GM12891 (cell line): ENCODE measurements at regions not wholly inside any gene's neighbourhood (a gene's known extent, or its start where the extent isn't known, plus 50 kb on each side); places are given as distances from the start of the nearest gene placed in this dataset.

Experiments
- DNase-seq: peaks from one replicate; pipeline ENCODE4 v3.0.0; 2011; ENCODE audit warnings: low spot score; ENCODE audit not compliant: insufficient read length
- FAIRE-seq: peaks from 2 replicates; lab custom pipeline; 2011; peaks lifted over from hg19 to GRCh38; lab: Jason Lieb, UNC
- PAX5 ChIP-seq: IDR thresholded peaks from 2 replicates; pipeline ENCODE4 v1.6.1; 2011; ENCODE audit warnings: low read length, moderate library complexity, mild to moderate bottlenecking; ENCODE audit not compliant: insufficient read depth, severe bottlenecking
- POLR2A ChIP-seq: IDR thresholded peaks from 2 replicates; pipeline ENCODE4 v1.6.1; 2011; ENCODE audit warnings: low read depth, low read length, control low read depth
- POLR2AphosphoS5 ChIP-seq: IDR thresholded peaks from 2 replicates; pipeline ENCODE4 v1.6.1; 2011; ENCODE audit warnings: low read depth, low read length, control low read depth
- POU2F2 ChIP-seq: IDR thresholded peaks from 2 replicates; pipeline ENCODE4 v1.6.1; 2011; ENCODE audit warnings: low read depth, mild to moderate bottlenecking, control low read depth, low read length, moderate library complexity
- SPI1 ChIP-seq: IDR thresholded peaks from 2 replicates; pipeline ENCODE4 v1.6.1; 2011; ENCODE audit warnings: low read depth, low read length, control low read depth
- TAF1 ChIP-seq: IDR thresholded peaks from 2 replicates; pipeline ENCODE4 v1.6.1; 2011; ENCODE audit warnings: low read depth, low read length, control low read depth

DNA sequence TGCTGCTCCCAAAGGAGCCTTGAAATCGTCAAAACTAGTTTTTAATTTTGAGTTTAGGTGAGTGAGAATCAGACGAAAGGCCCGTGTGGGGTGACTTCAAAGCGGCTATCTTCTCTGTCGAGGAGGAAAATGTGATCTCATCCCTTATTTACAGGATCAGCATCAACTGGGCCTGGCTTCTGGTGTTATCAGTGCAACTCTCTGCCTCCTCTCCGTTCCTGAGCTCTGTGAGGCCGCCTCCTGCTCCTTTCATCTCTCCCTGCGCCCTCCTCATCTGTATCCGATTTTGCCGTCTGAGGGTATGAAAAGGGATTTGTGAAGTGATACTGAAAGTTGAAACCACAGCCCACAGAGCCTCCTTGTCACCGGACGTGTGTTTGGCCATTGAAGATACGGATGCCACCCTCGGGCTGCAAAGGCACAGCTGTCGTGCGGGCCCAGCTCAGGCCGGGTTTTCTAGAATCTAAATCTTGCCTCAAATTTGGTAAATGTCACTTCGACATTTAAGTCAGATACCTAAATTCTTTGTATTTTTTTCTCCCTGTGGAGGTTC is 408.7 kb upstream of the ADARB2 start:
- DNase-seq = no peak
- FAIRE-seq = no peak
- TF ChIP-seq TAF1 (no peak), POLR2AphosphoS5 (no peak), SPI1 (no peak), POU2F2 (no peak), PAX5 (no peak), POLR2A (no peak)

DNA sequence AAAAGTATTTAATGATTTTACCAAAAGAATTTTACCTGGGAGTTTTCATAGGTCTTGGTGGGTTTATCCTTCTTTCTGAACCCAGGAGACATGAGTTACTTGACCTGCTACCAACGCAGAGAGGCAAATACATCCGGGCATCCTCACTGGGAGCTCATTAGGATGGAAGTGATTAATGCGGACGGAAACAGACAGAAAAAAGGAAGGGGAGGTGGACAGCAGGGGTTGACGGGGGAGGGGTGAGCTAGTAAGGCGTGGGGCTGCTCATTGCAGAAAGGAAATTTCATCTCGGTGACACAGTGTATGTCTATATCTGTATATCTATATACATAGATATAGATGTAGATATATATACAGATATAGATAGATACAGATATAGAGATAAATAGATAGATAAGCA is 408.2 kb upstream of the ADARB2 start:
- TF ChIP-seq POU2F2 (no peak), POLR2A (no peak), POLR2AphosphoS5 (no peak), PAX5 (no peak), TAF1 (no peak)
- no peak for DNase-seq
- no peak for FAIRE-seq

DNA sequence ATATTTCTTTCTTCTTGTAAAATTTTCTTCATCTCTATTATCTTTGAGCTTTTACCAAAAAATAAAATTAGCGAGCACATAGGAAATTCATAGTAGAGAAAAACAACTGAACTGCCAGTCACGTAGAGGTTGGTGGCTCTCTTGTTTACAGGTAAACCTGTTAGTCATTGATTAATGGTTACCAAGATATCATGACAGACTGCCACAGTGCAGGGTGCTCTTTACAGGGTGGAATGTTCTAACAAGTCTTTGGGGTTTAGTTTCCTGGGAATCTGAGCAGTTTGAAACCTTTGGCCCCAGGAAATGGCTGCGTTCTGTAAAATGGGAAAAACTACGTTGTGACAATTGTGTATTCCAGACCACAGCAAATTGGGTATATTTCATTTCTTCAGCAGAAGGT is 407.3 kb upstream of the ADARB2 start:
- DNase-seq (no peak), FAIRE-seq (no peak)
- TF ChIP-seq SPI1 = no peak
- TF ChIP-seq POLR2A = no peak
- no peak for TF ChIP-seq TAF1
- no peak for TF ChIP-seq PAX5
- TF ChIP-seq POLR2AphosphoS5 = no peak
- TF ChIP-seq POU2F2 = no peak

DNA sequence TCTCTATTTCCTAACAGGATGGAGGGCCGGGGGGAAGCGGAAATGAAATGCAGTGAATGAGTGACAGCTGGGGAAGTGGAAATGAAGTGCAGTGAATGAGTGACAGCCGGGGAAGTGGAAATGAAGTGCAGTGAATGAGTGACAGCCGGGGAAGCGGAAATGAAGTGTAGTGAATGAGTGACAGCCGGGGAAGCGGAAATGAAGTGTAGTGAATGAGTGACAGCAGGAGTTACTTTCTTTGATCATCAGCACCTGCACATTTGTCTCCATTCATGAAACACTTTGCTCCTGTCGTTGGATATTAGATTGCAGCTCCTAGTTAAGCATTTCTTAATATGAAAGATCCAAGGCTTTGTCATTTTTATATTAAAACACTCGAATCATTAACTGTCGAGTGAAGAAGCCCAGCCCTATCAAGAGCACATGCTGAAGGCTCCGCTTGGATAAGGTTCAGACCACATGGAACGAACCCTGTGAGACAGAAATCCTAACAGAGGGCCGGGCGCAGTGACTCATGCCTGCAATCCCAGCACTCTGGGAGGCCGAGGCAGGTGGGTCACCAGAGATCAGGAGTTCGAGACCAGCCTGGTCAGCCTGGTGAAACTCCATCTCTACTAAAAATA is 406.0 kb upstream of the ADARB2 start:
- DNase-seq = no peak
- no peak for FAIRE-seq
- TF ChIP-seq POU2F2 (no peak), PAX5 (no peak), POLR2A (no peak), POLR2AphosphoS5 (no peak), TAF1 (no peak), SPI1 (no peak)

DNA sequence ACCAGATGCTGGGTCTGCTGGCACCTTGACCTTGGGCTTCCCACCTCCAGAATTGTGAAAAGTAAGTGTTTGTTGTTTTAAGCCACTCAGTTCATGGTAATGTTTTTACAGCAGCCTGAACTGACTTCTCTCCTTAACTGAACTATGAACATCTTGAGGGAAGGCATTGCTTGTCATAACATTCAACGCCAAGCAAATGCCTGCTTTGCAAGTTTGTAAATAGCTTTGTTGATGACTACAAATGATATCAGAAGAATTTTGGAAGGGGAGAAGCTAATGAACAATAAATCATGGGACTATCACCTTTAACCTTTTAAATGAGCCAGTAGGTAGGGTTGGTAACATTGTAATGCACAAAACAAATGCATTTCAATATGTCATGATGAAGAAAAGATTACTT is 402.4 kb upstream of the ADARB2 start:
- no peak for FAIRE-seq
- TF ChIP-seq POU2F2 = no peak
- no peak for TF ChIP-seq POLR2AphosphoS5
- no peak for TF ChIP-seq POLR2A
- TF ChIP-seq PAX5 = no peak
- TF ChIP-seq SPI1 = no peak
- no peak for TF ChIP-seq TAF1
- DNase-seq = no peak

DNA sequence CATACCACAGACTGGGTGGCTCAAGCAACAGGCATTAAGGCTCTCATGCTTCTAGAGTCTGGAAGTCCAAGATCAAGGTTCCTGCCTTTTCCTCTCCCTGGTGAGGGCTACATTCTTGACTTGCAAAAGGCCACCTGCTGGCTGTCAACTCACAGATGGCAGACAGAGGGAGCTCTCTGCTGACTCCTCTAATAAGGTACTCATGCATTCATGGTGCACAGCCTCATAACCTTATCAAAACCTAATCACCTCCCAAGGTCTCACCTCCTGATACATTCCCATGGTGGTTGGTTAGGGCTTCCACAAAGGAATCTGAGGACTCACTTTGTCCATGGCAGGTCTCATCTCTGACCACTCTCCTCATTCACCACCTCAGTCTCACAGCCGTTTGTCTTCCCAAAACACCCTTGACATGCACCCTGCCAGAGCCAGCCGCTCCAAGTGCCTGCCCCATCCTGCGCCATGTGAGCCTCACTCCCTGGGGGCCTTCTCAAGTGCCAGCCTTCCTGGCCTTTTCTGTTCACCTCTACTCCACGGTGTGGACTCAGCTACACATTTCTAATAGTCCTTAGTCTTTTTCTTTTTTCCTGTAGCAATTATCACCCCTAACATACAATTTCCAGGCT is 400.3 kb upstream of the ADARB2 start:
- no peak for TF ChIP-seq SPI1
- no peak for TF ChIP-seq POU2F2
- TF ChIP-seq TAF1 = no peak
- TF ChIP-seq POLR2A = no peak
- TF ChIP-seq PAX5 = no peak
- TF ChIP-seq POLR2AphosphoS5 = no peak
- no peak for DNase-seq
- FAIRE-seq = no peak

DNA sequence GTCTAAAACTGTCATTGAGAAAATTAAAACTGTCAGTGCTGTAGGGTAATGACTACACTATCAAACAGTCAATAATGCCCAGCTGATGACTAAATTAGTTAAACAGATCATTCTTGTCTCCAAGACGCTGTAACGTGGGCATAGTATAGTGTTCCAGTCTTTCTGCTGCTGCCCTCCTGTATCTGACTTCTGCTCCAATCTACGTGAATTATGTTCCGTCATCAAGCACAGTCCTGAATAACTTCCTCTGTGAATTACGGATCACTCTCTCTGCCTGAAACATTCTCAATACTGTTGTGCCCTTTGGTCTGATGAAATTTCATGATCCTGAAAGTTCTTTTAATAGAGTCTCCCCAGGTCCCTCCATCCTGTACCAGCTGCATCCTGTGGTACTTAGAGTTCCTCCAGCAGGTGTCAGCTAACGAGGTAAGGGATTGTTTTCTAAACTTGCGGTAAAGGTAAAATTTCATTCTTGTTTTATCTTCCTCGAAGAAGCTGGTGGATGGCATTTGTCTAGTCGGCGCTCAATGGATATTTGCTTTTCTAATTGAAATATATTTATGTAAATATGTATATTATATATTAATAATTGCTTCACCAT is 393.5 kb upstream of the ADARB2 start:
- DNase-seq (no peak), FAIRE-seq (no peak)
- TF ChIP-seq POU2F2 (no peak), PAX5 (no peak), TAF1 (no peak), POLR2AphosphoS5 (no peak), SPI1 (no peak), POLR2A (no peak)

DNA sequence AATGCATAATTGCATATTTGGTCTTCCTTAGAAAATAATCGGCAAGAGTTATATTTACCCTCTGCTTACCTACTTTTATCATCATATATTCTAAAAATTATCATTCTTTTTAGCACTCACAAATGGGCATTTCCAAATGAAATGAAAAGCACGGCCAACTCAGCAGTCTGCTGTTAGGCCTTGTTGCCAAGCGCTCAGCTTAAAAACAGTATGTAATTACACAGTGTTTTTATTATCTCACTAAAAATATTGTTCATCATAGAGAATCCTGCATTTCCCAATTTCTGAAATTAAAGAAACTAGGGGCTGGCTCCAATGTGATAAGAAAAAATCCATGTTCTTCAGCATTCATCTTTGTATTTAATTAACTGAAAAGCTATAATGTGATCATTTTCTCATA is 391.7 kb upstream of the ADARB2 start:
- no peak for TF ChIP-seq POU2F2
- no peak for TF ChIP-seq POLR2A
- no peak for TF ChIP-seq PAX5
- TF ChIP-seq POLR2AphosphoS5 = no peak
- TF ChIP-seq TAF1 = no peak
- TF ChIP-seq SPI1 = no peak
- no peak for DNase-seq
- no peak for FAIRE-seq

DNA sequence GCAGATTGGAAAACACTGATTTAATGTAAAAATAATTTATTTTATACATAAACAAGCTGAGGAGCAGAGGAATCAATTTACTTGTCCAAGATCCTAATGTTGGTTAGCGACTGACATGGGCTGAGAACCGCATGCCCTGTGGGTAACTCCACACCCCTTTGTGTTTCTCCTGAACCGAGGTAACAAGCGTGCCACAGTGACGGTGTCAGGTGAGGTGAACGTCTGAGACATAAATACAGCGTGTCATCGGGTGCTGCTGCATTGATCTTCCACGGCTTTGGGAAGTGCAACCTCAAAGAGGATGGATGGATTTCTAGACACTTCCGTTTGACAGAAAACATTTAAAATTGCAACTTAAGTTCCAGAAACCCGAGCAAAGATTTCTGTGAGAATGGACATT is 386.8 kb upstream of the ADARB2 start:
- FAIRE-seq (no peak), DNase-seq (no peak)
- TF ChIP-seq TAF1 (no peak), POLR2AphosphoS5 (no peak), POU2F2 (no peak), SPI1 (no peak), PAX5 (no peak), POLR2A (no peak)
